ENCODE measurements at regions not wholly inside any gene's neighbourhood (a gene's known extent, or its start where the extent isn't known, plus 50 kb on each side); places are given as distances from the start of the nearest gene placed in this dataset.

- DNase-seq (ENCODE audit: low read depth in 2 of 2) = no peak
Measured at GRCh38 chr3:10702961-10703740, 112.9 kb upstream of the SLC6A11 start.

DNA sequence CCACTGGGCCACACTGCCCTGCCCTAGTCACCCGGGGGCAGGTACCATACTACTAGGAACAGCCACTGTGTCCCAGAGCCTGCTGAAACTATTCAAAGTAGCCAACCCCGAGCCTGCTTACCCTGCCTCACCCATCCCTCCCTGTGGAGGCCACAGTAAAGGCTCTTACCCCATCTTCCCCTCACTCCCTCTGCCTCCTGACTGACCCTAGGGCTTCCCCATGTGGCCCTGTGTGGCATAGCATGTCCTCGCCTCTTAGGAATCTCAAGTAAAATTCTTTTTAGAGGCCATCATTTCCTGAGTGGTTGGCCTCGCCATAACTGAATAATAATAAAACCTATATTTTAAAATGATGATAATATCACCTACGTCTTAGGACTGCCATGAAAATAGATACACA, 112.2 kb upstream of the SLC6A11 start:
- no peak for DNase-seq (ENCODE audit: low read depth in 2 of 2)

DNA sequence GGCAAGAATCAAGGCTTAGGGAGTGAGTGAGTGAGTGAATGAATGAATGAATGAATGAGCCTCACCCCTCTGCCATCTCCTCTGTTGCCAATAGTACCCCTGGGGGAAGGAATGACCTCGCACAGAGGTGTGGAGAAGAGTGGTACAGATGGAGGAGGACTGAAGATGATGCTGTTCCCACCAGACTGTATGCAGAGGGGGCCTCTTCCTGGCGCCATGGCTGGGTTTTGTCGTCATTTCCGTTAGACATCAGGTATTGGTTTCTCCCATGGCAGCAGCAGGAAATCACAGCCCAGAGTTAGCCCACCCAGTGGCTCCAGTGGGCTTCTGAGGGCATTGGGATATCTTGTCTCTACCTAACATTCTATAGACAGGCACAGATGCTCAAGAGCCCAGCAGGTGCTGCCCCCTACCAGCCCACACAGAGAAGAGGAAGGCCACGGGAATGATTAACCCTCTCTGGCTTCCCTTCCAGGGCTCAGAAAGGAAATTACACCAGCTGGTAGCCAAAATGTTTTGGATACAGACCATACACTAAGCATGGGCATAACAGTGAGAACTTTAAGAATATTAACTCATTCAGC, 109.8 kb upstream of the SLC6A11 start:
- DNase-seq (ENCODE audit: low read depth in 2 of 2) = no peak

DNA sequence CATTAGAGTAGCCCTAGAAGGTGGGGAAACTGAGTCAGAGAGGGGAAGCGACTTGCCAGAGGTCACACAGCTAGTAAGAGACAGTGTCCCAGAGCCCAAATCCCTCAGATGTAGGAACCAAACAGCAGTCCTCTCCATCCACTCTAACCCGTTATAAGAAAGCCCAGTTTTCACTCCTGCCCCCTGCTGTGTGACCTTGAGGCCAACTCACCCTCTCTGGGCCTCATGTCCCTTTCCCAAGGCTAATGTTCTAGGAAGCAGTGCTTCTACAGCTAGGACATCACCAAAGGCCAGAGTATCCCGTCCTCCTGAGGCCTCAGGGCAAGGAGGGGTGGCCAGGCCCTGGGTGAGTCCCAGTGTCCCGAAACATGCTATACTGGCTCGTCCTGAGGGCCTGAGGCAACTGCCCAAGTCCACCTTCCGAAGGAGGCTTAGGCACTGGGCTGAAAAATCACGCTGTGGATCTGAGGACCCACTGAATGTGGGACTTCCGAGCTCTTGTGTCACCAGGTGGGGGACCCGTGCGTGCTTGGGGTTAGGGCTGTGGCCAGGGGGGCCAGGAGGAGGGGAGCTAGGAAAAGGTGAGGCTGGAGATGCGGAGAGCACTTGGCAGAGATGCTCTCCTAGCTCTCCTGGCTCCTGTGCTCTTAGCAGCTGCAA, 109.2 kb upstream of the SLC6A11 start:
- no peak for DNase-seq (ENCODE audit: low read depth in 2 of 2)

DNA sequence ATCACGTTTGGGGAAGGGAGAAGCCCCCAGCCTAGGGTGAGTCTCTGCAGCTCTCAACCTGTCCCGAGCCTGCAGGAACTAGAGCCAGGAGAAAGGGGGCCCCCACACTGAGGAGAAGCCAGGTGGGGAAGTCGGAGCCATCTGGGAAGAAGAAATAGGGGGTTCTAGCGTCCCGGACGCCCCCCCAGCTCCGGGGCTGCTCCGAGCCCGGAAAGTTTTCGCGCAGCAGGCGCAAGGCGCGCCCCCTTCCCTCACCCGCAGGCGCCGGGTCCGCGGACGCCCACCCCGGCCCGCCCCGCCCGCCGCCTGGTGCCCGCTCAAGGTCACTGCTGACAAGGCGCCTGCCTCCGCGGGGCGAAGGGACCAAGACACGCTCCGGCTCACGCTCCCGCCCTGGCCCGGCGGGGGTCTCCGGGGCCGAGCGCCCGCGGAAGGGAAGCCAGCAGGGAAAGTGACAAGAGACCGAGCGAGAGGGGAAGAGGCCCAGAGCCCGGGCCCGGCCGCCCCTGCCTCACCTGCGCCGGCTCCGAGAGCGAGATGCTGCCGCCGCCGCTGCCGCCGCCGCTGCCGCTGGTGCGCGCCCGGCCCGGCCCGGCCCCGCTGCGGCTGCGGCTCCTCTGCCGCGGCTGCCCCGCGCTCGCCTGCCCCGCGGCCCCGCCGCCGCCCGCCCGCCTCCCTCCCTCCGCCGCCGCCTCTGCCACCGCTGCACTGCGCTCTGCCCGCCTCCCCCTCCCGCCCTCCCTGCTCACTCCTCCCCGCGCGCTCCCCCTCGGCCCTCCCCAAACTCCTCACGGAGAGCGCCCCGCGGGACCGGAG, 108.4 kb upstream of the SLC6A11 start:
- DNase-seq (ENCODE audit: low read depth in 2 of 2) = no peak

- DNase-seq (ENCODE audit: low read depth in 2 of 2) = no peak
Measured at GRCh38 chr3:10708216-10708893, 107.7 kb upstream of the SLC6A11 start.

GRCh38 chr3:10709110-10709781, 106.8 kb upstream of the SLC6A11 start:
- no peak for DNase-seq (ENCODE audit: low read depth in 2 of 2)

DNA sequence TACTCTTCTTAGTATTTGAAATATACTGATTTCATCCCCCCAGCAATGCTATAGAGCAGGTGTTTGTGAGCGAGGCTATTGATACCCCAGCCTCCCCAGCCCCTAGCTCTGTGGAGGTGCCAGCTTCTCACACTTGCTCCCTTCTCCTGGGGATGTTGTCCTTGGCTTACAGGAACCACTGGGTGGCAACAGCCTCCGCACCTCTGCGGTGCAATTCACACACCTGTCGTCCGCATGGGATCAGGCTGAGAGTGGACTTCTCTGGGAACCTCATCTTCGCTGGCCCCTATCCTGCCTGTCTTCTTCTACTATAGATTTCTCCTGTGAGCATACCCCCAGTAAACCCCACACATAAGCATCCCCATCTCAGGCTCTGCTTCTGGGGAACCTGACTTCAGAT, 103.9 kb upstream of the SLC6A11 start:
- DNase-seq (ENCODE audit: low read depth in 2 of 2) = no peak

DNA sequence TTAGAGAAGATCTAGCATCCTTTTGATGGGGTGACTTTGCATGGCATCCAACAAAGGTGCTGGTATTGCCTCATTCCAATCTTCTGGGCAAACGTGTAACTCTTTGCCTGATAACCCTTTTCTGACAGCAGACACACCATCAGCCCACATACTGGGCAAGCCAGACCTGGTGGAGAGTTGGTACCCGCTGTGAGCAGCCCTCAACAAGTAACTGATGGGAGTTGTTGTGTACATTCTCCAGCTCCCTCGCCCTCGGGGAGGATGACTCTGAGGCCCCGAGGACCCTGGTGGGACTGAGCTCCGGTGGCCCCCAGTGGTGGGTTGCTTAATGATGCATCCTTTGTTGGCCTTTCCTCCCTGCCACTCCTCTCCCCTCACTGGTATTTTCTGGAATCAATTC, 102.4 kb upstream of the SLC6A11 start:
- no peak for DNase-seq (ENCODE audit: low read depth in 2 of 2)

GRCh38 chr3:10715886-10716285, 100.1 kb upstream of the SLC6A11 start:
- no peak for DNase-seq (ENCODE audit: low read depth in 2 of 2)

GRCh38 chr3:10716964-10717363, 99.1 kb upstream of the SLC6A11 start:
- no peak for DNase-seq (ENCODE audit: low read depth in 2 of 2)

GRCh38 chr3:10717756-10718155, 98.3 kb upstream of the SLC6A11 start:
- no peak for DNase-seq (ENCODE audit: low read depth in 2 of 2)

DNA sequence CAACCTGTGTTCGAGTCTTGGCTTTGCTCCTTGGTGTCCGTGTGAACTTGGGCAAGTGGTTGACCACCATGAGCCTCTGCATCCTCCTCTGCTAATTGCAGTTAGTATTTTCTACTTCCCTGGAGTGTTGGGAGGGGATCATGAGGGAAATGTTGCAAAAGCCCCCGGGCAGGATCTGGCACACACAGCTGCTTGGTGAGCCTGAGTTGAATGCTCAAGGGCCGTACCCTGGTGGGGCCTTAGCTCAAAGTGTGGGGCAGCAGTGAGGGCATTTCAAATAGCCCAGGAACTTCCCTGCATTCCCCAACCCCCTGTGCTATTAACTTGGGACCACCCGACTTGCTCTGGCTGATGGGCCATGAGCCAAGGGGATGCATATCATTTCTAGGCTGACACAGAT, 94.9 kb upstream of the SLC6A11 start:
- no peak for DNase-seq (ENCODE audit: low read depth in 2 of 2)

- no peak for DNase-seq (ENCODE audit: low read depth in 2 of 2)
Measured at GRCh38 chr3:10722911-10723310, 93.1 kb upstream of the SLC6A11 start.

GRCh38 chr3:10723991-10724390, 92.0 kb upstream of the SLC6A11 start:
- DNase-seq (ENCODE audit: low read depth in 2 of 2) = no peak

- DNase-seq (ENCODE audit: low read depth in 2 of 2) = no peak
Measured at GRCh38 chr3:10725067-10725466, 91.0 kb upstream of the SLC6A11 start.

DNA sequence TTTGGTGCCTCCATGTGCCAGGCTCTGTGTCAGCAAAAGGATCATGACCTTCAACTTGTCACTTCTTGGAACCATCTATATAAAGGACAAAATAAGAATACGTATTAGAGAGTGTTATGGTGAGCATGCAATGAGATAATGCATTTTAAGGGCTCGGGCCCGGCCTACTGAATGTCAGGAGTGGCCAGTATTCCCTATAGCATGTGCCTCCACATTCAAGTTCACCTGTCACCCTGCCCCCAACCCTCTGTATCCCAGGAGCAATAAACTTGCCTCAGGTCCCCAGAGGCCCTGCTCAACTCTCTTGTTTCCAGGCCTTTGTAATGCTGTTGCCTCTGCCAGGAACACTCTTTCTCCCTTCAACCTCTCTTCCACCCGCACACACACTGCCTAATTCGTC, 90.2 kb upstream of the SLC6A11 start:
- DNase-seq (ENCODE audit: low read depth in 2 of 2) = no peak

GRCh38 chr3:10726787-10727186, 89.2 kb upstream of the SLC6A11 start:
- no peak for DNase-seq (ENCODE audit: low read depth in 2 of 2)

DNA sequence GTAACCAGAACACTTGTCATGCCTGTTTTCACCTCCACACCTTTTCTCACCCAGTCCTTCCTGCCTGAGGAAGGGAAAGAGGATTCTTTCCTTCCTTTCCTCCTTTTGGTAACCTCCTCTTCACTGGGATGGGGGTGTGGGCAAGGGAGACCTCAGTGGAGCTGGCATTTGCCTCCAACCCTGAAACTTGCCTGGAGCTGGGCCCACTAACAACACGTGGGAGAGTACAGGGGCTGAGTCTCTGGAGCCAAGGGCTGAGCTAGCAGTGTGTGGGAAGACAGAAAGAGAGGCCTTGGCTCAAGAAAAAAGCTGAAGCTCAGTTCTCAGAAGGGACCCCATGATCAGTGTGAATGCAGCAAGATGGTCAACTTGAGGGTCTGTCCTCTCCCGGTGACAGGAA, 86.6 kb upstream of the SLC6A11 start:
- no peak for DNase-seq (ENCODE audit: low read depth in 2 of 2)

GRCh38 chr3:10732292-10732691, 83.7 kb upstream of the SLC6A11 start:
- no peak for DNase-seq (ENCODE audit: low read depth in 2 of 2)

- no peak for DNase-seq (ENCODE audit: low read depth in 2 of 2)
Measured at GRCh38 chr3:10733297-10733696, 82.7 kb upstream of the SLC6A11 start.
